OCI-LY1 (cell line): ENCODE measurements at regions not wholly inside any gene's neighbourhood (a gene's known extent, or its start where the extent isn't known, plus 50 kb on each side); places are given as distances from the start of the nearest gene placed in this dataset.

Experiments used
- EZH2 ChIP-seq: fragments of 200-600 bp; sonication (generic), shearing (Covaris generic); IDR thresholded peaks from 2 replicates; pipeline ENCODE4 v1.8.0; 2017; ENCODE audit warnings: borderline replicate concordance, mixed run types, mild to moderate bottlenecking, antibody characterized with exemption, low read length, moderate library complexity, mixed read lengths
- TF ChIP-seq, protein P1 (sequence below): fragments of 200-600 bp; sonication (generic), shearing (Covaris generic); IDR thresholded peaks from 2 replicates; pipeline ENCODE4 v1.5.1; 2017; ENCODE audit warnings: mild to moderate bottlenecking, antibody characterized with exemption, low read length, moderate library complexity, mixed read lengths

DNA sequence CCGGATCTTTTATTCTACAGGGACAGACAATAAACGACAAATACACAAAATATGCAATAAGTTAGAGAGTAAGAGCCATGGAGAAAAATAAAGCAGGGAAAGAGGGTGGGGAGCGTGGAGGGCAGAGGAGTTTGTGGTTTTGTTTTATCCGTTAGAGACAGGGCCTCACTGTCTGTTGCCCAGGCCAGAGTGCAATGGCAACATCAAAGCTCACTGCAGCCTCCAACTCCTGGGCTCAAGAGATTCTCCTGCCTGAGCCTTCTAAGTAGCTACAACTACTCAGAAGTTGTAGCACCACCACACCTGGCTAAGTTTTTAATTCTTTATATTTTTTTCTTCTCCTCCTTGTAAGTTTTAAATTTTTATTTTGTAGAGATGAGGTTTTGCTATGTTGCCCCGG, 54.5 kb upstream of the CTNNA1 start:
- TF ChIP-seq EZH2 = no peak
- TF ChIP-seq, protein P1, sequence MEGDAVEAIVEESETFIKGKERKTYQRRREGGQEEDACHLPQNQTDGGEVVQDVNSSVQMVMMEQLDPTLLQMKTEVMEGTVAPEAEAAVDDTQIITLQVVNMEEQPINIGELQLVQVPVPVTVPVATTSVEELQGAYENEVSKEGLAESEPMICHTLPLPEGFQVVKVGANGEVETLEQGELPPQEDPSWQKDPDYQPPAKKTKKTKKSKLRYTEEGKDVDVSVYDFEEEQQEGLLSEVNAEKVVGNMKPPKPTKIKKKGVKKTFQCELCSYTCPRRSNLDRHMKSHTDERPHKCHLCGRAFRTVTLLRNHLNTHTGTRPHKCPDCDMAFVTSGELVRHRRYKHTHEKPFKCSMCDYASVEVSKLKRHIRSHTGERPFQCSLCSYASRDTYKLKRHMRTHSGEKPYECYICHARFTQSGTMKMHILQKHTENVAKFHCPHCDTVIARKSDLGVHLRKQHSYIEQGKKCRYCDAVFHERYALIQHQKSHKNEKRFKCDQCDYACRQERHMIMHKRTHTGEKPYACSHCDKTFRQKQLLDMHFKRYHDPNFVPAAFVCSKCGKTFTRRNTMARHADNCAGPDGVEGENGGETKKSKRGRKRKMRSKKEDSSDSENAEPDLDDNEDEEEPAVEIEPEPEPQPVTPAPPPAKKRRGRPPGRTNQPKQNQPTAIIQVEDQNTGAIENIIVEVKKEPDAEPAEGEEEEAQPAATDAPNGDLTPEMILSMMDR = no peak
